ENCODE measurements at regions not wholly inside any gene's neighbourhood (a gene's known extent, or its start where the extent isn't known, plus 50 kb on each side); places are given as distances from the start of the nearest gene placed in this dataset.
A peak's percentile ranks its signal among the peaks of the same experiment; 100 is the strongest.
"Not testable (repeated sequence)": the region's sequence is repeated elsewhere in the genome, so short reads cannot be mapped to it uniquely, and the experiment has no call there.

- DNase-seq (ENCODE audit: low spot score) = no peak
These were observed 121.8 kb upstream of the FAM241A start for GRCh38 chr4:112023402-112023950.

- no peak for DNase-seq (ENCODE audit: low spot score)
These were observed 119.2 kb upstream of the FAM241A start for GRCh38 chr4:112026058-112026457.

- DNase-seq (ENCODE audit: low spot score) = no peak
These were observed 115.5 kb upstream of the FAM241A start for GRCh38 chr4:112029771-112030171.

- DNase-seq (ENCODE audit: low spot score) = peak; percentile 51
These were observed 113.4 kb upstream of the FAM241A start for GRCh38 chr4:112031712-112032328.

- DNase-seq (ENCODE audit: low spot score) = no peak
These were observed 108.4 kb upstream of the FAM241A start for GRCh38 chr4:112036886-112037285.

GRCh38 chr4:112038861-112039260 is 106.4 kb upstream of the FAM241A start:
- no peak for DNase-seq (ENCODE audit: low spot score)

GRCh38 chr4:112049119-112049518 is 96.1 kb upstream of the FAM241A start:
- DNase-seq (ENCODE audit: low spot score) = not testable (repeated sequence)

GRCh38 chr4:112053825-112054350 is 91.4 kb upstream of the FAM241A start:
- DNase-seq (ENCODE audit: low spot score) = no peak

- DNase-seq (ENCODE audit: low spot score) = no peak
These were observed 90.2 kb upstream of the FAM241A start for GRCh38 chr4:112055100-112055499.

- no peak for DNase-seq (ENCODE audit: low spot score)
These were observed 87.8 kb upstream of the FAM241A start for GRCh38 chr4:112057470-112057869.

- DNase-seq (ENCODE audit: low spot score) = no peak
These were observed 86.8 kb upstream of the FAM241A start for GRCh38 chr4:112058433-112058832.

- DNase-seq (ENCODE audit: low spot score) = no peak
These were observed 85.0 kb upstream of the FAM241A start for GRCh38 chr4:112060212-112060611.

- no peak for DNase-seq (ENCODE audit: low spot score)
These were observed 83.9 kb upstream of the FAM241A start for GRCh38 chr4:112061207-112061817.

- DNase-seq (ENCODE audit: low spot score) = no peak
These were observed 82.0 kb upstream of the FAM241A start for GRCh38 chr4:112063260-112063659.

GRCh38 chr4:112069110-112069509 is 76.1 kb upstream of the FAM241A start:
- DNase-seq (ENCODE audit: low spot score) = no peak

GRCh38 chr4:112073181-112073580 is 72.1 kb upstream of the FAM241A start:
- DNase-seq (ENCODE audit: low spot score) = no peak

GRCh38 chr4:112075129-112075753 is 70.0 kb upstream of the FAM241A start:
- peak; percentile 71 for DNase-seq (ENCODE audit: low spot score)

GRCh38 chr4:112075906-112076305 is 69.3 kb upstream of the FAM241A start:
- no peak for DNase-seq (ENCODE audit: low spot score)

- DNase-seq (ENCODE audit: low spot score) = no peak
These were observed 68.2 kb upstream of the FAM241A start for GRCh38 chr4:112076919-112077608.

- no peak for DNase-seq (ENCODE audit: low spot score)
These were observed 67.5 kb upstream of the FAM241A start for GRCh38 chr4:112077743-112078142.

GRCh38 chr4:112082954-112083586 is 62.2 kb upstream of the FAM241A start:
- DNase-seq (ENCODE audit: low spot score) = peak; percentile 94
